ENCODE measurements at regions not wholly inside any gene's neighbourhood (a gene's known extent, or its start where the extent isn't known, plus 50 kb on each side); places are given as distances from the start of the nearest gene placed in this dataset.
A peak's percentile ranks its signal among the peaks of the same experiment; 100 is the strongest.
"Not testable (repeated sequence)": the region's sequence is repeated elsewhere in the genome, so short reads cannot be mapped to it uniquely, and the experiment has no call there.

- DNase-seq: peak; percentile 85
These were observed 128.9 kb downstream of the TMEM200A start for GRCh38 chr6:130494729-130495128.

GRCh38 chr6:130500693-130501092 lies 134.9 kb downstream of the TMEM200A start:
- DNase-seq: peak; percentile 98

GRCh38 chr6:130503146-130503545 lies 137.3 kb downstream of the TMEM200A start:
- DNase-seq: peak; percentile 90

- DNase-seq: no peak
These were observed 140.2 kb downstream of the TMEM200A start for GRCh38 chr6:130505808-130506598.

- DNase-seq: not testable (repeated sequence)
These were observed 141.3 kb downstream of the TMEM200A start for GRCh38 chr6:130507005-130507665.

- no peak for DNase-seq
These were observed 141.8 kb downstream of the TMEM200A start for GRCh38 chr6:130507666-130508028.

- peak; percentile 94 for DNase-seq
These were observed 148.0 kb downstream of the TMEM200A start for GRCh38 chr6:130513770-130514169.

GRCh38 chr6:130514712-130515111 lies 148.9 kb downstream of the TMEM200A start:
- DNase-seq: no peak

GRCh38 chr6:130515306-130515705 lies 149.5 kb downstream of the TMEM200A start:
- no peak for DNase-seq

- DNase-seq: no peak
These were observed 150.8 kb downstream of the TMEM200A start for GRCh38 chr6:130516604-130517003.

- DNase-seq: no peak
These were observed 151.7 kb downstream of the TMEM200A start for GRCh38 chr6:130517444-130517931.

GRCh38 chr6:130518588-130518987 lies 152.8 kb downstream of the TMEM200A start:
- no peak for DNase-seq

GRCh38 chr6:130520221-130520620 lies 154.4 kb downstream of the TMEM200A start:
- peak; percentile 19 for DNase-seq

GRCh38 chr6:130520801-130521200 lies 155.0 kb downstream of the TMEM200A start:
- no peak for DNase-seq

- DNase-seq: no peak
These were observed 158.7 kb downstream of the TMEM200A start for GRCh38 chr6:130524552-130524951.

- no peak for DNase-seq
These were observed 159.6 kb downstream of the TMEM200A start for GRCh38 chr6:130525408-130525807.

- DNase-seq: no peak
These were observed 160.6 kb downstream of the TMEM200A start for GRCh38 chr6:130526466-130526865.

- DNase-seq: no peak
These were observed 161.4 kb downstream of the TMEM200A start for GRCh38 chr6:130527173-130527572.

- no peak for DNase-seq
These were observed 163.8 kb downstream of the TMEM200A start for GRCh38 chr6:130529569-130530149.

GRCh38 chr6:130534627-130535026 lies 168.8 kb downstream of the TMEM200A start:
- no peak for DNase-seq

- no peak for DNase-seq
These were observed 169.4 kb downstream of the TMEM200A start for GRCh38 chr6:130535242-130535641.

GRCh38 chr6:130537447-130537846 lies 171.6 kb downstream of the TMEM200A start:
- DNase-seq: no peak

GRCh38 chr6:130547723-130548122 lies 181.9 kb downstream of the TMEM200A start:
- no peak for DNase-seq

Measured in fibroblast of upper back skin (primary cell).